Loucy (cell line): ENCODE measurements at regions not wholly inside any gene's neighbourhood (a gene's known extent, or its start where the extent isn't known, plus 50 kb on each side); places are given as distances from the start of the nearest gene placed in this dataset.

Source experiments
- H2AFZ ChIP-seq: fragments of 200-600 bp; sonication (generic); 2 replicates; pipeline ENCODE4 v1.6.0; 2016; ENCODE audit warnings: antibody characterized with exemption, mild to moderate bottlenecking, low read length, moderate library complexity
- H3F3A ChIP-seq: fragments of 200-600 bp; 2 replicates; pipeline ENCODE4 v1.6.0; 2016; ENCODE audit warnings: antibody characterized with exemption, low read depth, mild to moderate bottlenecking
- H3K27me3 ChIP-seq: fragments of 200-600 bp; sonication (generic); 2 replicates; pipeline ENCODE4 v1.6.1; 2014; ENCODE audit warnings: low read length, mild to moderate bottlenecking; ENCODE audit not compliant: insufficient read depth, poor library complexity, severe bottlenecking
- H3K36me3 ChIP-seq: fragments of 200-600 bp; sonication (generic); 2 replicates; pipeline ENCODE4 v1.6.1; 2016; ENCODE audit warnings: low read length; ENCODE audit not compliant: insufficient read depth
- H3K4me1 ChIP-seq: fragments of 200-600 bp; sonication (generic); 2 replicates; pipeline ENCODE4 v1.5.1; 2014; ENCODE audit warnings: low read length, mild to moderate bottlenecking; ENCODE audit not compliant: insufficient read depth, poor library complexity, severe bottlenecking
- H3K4me2 ChIP-seq: fragments of 200-600 bp; sonication (generic); 2 replicates; pipeline ENCODE4 v1.6.0; 2014; ENCODE audit warnings: antibody characterized with exemption, low read length, low read depth, mild to moderate bottlenecking; ENCODE audit not compliant: poor library complexity, severe bottlenecking
- H3K4me3 ChIP-seq: fragments of 200-600 bp; sonication (generic); 2 replicates; pipeline ENCODE4 v1.5.1; 2014; ENCODE audit warnings: low read length, mild to moderate bottlenecking, mixed read lengths; ENCODE audit not compliant: poor library complexity, severe bottlenecking
- H3K79me2 ChIP-seq: fragments of 200-600 bp; sonication (generic); 2 replicates; pipeline ENCODE4 v1.6.1; 2014; ENCODE audit warnings: low read length; ENCODE audit not compliant: insufficient read depth
- H3K9ac ChIP-seq: fragments of 200-600 bp; sonication (generic); 2 replicates; pipeline ENCODE4 v1.6.0; 2014; ENCODE audit warnings: mild to moderate bottlenecking, low read depth, low read length, moderate library complexity; ENCODE audit not compliant: poor library complexity, severe bottlenecking
- H3K9me2 ChIP-seq: fragments of 200-600 bp; sonication (generic); replicated peaks from 2 replicates; pipeline ENCODE4 v1.6.1; 2016; ENCODE audit warnings: low read depth, low read length, mixed read lengths
- H3K9me3 ChIP-seq: fragments of 200-600 bp; sonication (generic); 2 replicates; pipeline ENCODE4 v1.6.1; 2014; ENCODE audit warnings: mild to moderate bottlenecking, antibody characterized with exemption, low read length, low read depth; ENCODE audit not compliant: insufficient read depth
- H4K20me1 ChIP-seq: fragments of 200-600 bp; sonication (generic); 2 replicates; pipeline ENCODE4 v1.6.0; 2014; ENCODE audit warnings: antibody characterized with exemption, low read length, mild to moderate bottlenecking; ENCODE audit not compliant: insufficient read depth, poor library complexity, severe bottlenecking
- EZH2phosphoT487 ChIP-seq: fragments of 200-600 bp; IDR thresholded peaks from 2 replicates; pipeline ENCODE4 v1.6.1; 2018; ENCODE audit warnings: antibody characterized with exemption, mild to moderate bottlenecking, moderate library complexity, borderline replicate concordance
- TF ChIP-seq, protein P1 (sequence below): fragments of 200-600 bp; sonication (generic); conservative IDR thresholded peaks from 2 replicates; pipeline ENCODE4 v1.5.1; 2014; ENCODE audit warnings: mild to moderate bottlenecking, antibody characterized with exemption, low read length

DNA sequence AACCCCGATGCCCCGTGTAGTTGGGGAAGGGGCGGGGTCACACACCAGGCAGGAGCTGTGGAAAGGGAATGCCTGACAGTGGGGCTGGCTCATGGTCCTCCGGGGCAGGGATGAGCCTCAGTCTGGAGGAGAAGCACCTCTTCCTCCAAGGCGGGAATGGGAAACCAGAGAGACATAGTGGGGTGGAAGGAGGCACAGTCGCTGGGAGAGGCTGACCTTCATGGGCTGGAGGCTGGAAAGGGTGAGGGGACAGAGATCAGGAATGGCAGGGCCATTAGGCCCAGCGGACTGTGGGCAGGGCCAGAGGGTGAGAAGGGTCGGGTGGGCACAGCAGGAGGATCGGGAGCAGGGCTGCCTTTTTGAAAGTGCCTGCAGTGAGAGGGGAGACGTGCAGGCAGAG lies 65.8 kb upstream of the LINGO1 start:
- H3F3A ChIP-seq = no peaks in the 10 kb centered on the region
- H3K9me3 ChIP-seq = no peaks in the 10 kb centered on the region
- no peak overlapping the region for H2AFZ ChIP-seq
- no peaks in the 10 kb centered on the region for H4K20me1 ChIP-seq
- TF ChIP-seq, protein P1, sequence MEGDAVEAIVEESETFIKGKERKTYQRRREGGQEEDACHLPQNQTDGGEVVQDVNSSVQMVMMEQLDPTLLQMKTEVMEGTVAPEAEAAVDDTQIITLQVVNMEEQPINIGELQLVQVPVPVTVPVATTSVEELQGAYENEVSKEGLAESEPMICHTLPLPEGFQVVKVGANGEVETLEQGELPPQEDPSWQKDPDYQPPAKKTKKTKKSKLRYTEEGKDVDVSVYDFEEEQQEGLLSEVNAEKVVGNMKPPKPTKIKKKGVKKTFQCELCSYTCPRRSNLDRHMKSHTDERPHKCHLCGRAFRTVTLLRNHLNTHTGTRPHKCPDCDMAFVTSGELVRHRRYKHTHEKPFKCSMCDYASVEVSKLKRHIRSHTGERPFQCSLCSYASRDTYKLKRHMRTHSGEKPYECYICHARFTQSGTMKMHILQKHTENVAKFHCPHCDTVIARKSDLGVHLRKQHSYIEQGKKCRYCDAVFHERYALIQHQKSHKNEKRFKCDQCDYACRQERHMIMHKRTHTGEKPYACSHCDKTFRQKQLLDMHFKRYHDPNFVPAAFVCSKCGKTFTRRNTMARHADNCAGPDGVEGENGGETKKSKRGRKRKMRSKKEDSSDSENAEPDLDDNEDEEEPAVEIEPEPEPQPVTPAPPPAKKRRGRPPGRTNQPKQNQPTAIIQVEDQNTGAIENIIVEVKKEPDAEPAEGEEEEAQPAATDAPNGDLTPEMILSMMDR = no peak
- no peak for TF ChIP-seq EZH2phosphoT487
- no peak overlapping the region for H3K4me2 ChIP-seq
- H3K36me3 ChIP-seq = no peaks in the 10 kb centered on the region
- no peaks in the 10 kb centered on the region for H3K9me2 ChIP-seq
- no peaks in the 10 kb centered on the region for H3K27me3 ChIP-seq
- no peak overlapping the region for H3K4me3 ChIP-seq
- no peak overlapping the region for H3K9ac ChIP-seq
- no peaks in the 10 kb centered on the region for H3K4me1 ChIP-seq
- H3K79me2 ChIP-seq = no peaks in the 10 kb centered on the region

DNA sequence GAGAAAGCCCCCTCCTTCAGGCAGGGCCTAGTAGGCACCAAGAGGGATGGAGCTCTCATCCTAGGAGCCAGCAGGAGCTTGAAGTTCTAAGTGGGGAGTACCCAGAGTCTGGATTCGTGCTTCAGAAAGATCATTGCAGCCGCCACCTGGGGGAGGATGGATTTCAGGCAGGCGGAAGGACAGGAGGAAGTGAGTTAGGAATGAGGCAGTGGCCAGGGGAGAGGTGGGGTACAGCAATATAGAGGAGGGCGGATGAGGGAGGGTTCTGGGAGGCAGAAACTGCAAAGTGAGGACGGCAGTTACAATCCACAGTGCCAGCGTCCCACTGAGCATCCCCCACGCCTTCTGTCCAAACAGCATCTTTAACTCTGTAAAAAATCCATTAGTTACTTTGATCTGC lies 65.2 kb upstream of the LINGO1 start:
- Histone ChIP-seq H4K20me1 (no peaks in the 10 kb centered on the region), H3K4me2 (no peak overlapping the region), H3K36me3 (no peaks in the 10 kb centered on the region), H3K79me2 (no peaks in the 10 kb centered on the region), H3K9me2 (no peaks in the 10 kb centered on the region), H3K9me3 (no peaks in the 10 kb centered on the region), H3K27me3 (no peaks in the 10 kb centered on the region), H2AFZ (no peak overlapping the region), H3K9ac (no peak overlapping the region), H3K4me3 (no peak overlapping the region), H3F3A (no peaks in the 10 kb centered on the region), H3K4me1 (no peaks in the 10 kb centered on the region)
- no peak for TF ChIP-seq EZH2phosphoT487
- TF ChIP-seq, protein P1 = no peak

DNA sequence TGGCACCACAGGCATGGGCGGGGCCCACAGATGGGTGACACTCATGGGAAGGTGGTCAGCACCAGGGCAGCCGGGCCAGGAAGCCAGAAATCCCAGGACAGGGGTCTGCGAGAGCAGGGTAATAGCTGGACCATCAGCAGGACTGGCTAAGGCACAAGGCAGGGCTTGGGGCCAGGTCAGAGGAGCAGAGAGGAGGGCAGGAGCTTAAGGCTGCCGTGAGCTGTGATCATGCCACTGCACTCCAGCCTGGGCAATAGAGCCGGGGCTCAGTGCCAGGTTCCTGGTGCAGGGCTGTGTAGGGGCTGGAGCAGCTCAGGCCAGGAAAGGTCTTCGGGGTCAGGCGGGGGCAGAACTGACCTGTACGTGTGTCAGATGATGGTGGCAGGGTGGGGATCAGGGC lies 64.2 kb upstream of the LINGO1 start:
- Histone ChIP-seq H2AFZ (no peak overlapping the region), H3K4me3 (no peak overlapping the region), H3K9ac (no peak overlapping the region), H3K9me2 (no peaks in the 10 kb centered on the region), H3K27me3 (no peaks in the 10 kb centered on the region), H3F3A (no peaks in the 10 kb centered on the region), H3K79me2 (no peaks in the 10 kb centered on the region), H3K4me2 (no peak overlapping the region), H3K36me3 (no peaks in the 10 kb centered on the region), H4K20me1 (no peaks in the 10 kb centered on the region), H3K9me3 (no peaks in the 10 kb centered on the region), H3K4me1 (no peaks in the 10 kb centered on the region)
- TF ChIP-seq EZH2phosphoT487 = no peak
- TF ChIP-seq, protein P1 = no peak
